CD4-positive, alpha-beta T cell treated with Interleukin-4 for 1 hour (primary cell): ENCODE measurements at regions not wholly inside any gene's neighbourhood (a gene's known extent, or its start where the extent isn't known, plus 50 kb on each side); places are given as distances from the start of the nearest gene placed in this dataset.

ENCODE experiments used
- DNase-seq, 2 donors: peaks; one replicate each; pipeline ENCODE4 v3.0.0-alpha.2; 2020 to 2022

GRCh38 chr3:168427835-168428475 is 332.2 kb upstream of the GOLIM4 start:
- DNase-seq = no peak

DNA sequence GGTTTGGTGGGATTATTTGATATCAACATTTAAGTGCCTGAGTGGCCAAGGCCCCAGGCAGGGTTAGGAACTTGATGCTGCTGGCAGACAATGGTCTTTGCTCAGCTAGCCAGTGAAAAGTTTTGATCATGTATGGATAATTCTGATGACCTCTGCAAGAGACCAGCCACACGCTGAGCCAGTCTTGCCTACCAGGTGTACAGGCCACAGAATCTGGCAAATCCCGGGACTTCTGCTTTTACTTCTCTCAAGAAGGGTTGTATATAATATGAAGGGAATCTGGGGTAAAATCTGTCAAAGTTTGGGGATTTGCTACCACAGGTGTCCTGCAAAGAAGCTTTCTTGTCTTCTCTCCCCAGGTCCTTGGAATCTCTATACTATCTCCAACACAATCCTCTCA is 331.4 kb upstream of the GOLIM4 start:
- no peak for DNase-seq

- DNase-seq = no peak
Observed at GRCh38 chr3:168425936-168426595, 330.3 kb upstream of the GOLIM4 start.

DNA sequence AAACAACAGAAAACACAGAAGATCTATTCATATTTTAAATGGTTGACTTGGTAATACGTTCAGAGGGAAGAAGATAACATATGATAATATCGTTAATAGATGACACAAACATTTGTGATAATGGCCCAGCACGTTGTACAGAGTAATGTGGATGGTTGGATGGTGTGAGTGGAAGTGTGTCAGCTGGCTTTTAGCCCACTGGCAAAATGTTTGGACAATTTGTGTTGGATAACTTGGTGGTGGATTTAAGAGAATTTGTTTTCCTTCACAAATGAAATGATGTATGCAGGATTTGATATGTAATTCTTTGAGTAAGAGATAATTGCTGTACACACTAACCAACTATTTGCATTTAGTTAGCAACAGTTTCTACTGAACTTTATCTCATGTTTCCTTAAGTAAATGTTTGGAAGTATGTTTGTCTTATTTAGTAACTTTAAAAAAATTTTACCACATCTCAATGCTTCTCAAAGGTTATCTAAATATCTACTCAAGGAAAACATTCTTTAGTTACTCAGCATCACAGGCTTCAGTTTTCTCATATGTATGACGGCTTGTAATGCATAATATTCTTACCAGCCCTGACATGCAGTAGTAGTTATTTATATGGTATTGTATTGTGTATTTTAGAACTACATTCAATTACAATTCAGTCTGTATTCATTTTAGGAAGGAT is 328.5 kb upstream of the GOLIM4 start:
- DNase-seq = no peak

GRCh38 chr3:168422843-168423242 is 327.1 kb upstream of the GOLIM4 start:
- no peak for DNase-seq

DNA sequence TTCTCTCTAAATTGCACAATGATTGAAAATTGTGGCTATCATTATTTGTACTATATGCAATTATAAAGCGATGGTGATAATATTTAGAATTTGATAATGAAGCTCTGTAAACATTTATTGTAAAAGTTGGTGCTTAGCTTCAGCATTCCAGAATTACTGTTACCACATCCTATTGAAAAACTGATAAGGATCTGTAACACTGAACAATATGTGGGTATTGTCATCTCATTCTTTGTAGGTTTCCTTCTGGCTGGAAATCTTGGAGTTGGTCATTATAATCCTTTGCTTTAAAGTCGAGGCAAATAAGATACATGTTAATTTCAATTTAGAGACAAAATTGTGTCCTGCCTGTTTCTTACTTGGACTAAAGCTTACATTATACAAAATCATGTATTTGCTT is 323.4 kb upstream of the GOLIM4 start:
- no peak for DNase-seq

- no peak for DNase-seq
Observed at GRCh38 chr3:168417016-168417415, 321.3 kb upstream of the GOLIM4 start.

DNA sequence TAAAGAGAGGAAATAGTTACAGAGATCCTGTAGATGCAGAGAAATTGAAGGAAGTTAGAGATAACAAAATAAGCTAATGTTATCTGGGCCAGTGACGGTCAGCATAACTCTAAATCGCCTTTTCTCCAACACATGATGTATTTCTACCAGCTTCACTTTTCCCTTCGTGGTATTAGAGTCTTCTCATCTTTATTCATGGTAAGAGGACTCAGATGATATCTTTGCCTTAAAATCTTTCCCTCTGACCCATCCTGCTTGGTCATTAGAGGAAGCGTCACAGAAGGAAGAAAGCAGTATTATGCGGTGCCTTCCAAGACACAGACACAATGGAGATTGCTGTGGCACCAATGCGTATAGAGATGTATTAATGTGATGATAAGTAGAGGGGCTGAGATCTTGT is 320.7 kb upstream of the GOLIM4 start:
- no peak for DNase-seq

DNA sequence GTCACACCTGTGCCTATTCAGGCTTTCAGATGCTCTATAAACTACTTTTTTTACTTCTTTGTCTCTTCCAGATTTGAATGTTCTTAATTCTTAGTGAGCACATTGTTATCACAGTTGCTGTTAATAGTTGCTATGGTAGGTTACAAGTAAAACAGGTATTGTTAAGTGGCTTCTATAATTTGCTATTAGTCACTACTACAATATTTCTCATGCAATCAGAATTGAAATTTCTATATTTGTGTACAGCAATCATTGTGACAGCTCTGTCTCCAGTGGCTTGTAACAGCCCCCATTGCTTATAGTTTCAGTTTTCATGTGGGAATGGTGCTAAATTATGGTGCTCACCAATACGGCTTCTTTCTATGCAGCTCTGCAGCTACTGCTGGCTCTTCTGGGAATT is 318.4 kb upstream of the GOLIM4 start:
- no peak for DNase-seq

DNA sequence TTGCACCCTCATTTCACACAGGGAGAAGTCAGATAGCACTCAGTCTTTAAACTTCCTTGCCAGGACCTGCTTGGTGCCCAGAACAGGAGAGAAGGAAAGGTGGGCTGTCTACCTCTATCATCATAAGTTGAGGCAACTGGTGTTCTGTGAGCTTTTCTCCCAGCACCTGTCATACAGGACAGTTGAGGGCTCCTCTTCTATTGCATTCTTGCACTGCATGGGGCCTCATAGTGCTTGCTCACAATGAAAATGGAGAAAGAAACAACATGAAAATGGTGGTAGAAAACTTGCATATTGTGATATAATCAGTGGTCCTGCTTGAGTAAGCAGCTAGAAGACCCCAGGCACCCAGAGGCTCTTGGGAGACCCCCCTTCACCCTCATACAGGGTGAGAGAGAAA is 311.7 kb upstream of the GOLIM4 start:
- DNase-seq = no peak

GRCh38 chr3:168405288-168405687 is 309.6 kb upstream of the GOLIM4 start:
- DNase-seq = no peak

DNA sequence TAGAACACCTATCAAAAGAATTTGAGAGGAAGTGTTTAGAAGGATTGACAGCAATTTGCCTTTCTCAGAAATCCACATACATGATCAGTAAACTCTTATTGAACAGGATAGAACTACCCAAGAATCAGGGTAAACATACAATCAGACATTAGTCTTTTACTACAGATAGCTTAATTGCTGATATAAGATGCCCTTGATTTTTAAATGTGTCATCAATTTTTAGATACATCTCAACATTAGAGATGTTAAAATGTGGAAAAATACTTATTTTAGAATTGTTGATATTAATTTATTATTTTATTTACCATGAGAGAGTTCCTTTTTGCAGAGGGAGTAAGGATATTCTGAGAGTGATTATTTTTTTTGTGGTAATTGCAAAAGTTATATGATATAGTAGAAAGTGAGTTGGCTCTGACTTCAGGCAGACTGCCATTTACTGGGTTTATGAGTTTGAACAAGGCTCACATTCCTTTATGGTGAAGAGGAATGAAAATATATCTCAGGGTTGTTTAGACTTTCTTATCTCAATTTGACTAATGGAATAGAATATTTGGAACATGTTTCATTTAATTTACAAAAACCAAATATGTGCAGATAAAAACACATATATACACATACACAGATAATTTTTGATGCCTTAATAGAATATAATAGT is 302.8 kb upstream of the GOLIM4 start:
- no peak for DNase-seq

GRCh38 chr3:168396861-168397260 is 301.1 kb upstream of the GOLIM4 start:
- DNase-seq = no peak

GRCh38 chr3:168395551-168395950 is 299.8 kb upstream of the GOLIM4 start:
- DNase-seq = no peak

- DNase-seq = no peak
Observed at GRCh38 chr3:168394439-168394838, 298.7 kb upstream of the GOLIM4 start.

DNA sequence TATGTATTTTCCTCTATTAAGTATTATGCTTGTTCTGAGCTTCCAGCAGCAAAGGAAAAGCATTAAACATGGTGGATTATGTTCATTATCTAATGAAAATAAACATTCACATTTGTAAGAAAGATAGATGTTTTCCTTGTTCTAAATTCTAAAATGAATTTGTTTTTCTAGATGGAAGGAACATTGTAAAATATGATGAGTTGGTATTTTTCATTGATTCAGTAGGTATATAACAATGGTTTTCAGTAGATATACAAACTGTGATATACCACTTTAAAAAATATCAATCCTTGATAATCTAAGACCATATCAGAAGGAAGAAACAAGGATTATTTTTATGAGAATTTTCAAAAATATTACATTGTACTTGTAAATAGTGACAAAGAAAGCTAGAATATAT is 290.6 kb upstream of the GOLIM4 start:
- DNase-seq = no peak

DNA sequence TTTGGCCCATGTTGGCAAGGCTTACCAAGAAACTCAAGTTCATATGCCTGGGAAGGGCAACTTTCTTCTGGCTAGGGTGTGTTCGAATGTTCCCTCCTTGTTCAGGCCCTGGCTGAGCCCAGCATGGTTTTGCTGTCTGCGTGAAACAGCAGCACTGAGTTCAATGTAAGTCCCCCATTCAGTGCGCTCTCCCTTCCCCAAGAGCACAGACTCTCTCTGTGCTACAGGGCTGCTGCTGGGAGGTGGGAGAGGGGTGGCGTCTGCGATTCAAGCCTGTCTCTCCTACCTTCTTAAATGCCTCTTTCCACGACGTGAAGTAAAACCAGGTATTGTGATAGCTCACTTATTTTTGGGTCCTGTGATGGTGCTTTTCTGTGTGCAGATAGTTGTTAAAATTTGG is 289.3 kb upstream of the GOLIM4 start:
- DNase-seq = no peak

- DNase-seq = no peak
Observed at GRCh38 chr3:168383573-168383972, 287.8 kb upstream of the GOLIM4 start.

- DNase-seq = no peak
Observed at GRCh38 chr3:168371846-168372245, 276.1 kb upstream of the GOLIM4 start.

DNA sequence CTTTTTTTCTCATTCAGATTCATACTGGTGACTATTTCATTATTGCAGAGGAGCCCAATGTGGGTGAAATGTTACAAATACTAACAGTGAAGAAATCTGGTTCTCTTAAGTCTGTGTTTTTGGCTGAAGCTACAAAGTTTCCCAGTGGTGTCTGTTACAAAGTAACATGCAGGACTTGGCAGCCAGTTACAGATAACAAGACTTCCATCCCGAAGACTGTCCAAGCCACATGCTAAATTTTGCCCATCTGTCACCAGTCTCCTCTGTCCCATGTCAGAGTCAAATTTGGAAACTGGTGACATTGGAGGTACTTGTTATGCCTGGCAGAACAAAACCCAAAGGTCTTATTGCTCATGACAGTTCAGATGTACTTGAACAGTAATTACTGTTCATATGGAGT is 269.2 kb upstream of the GOLIM4 start:
- no peak for DNase-seq

GRCh38 chr3:168362661-168363247 is 267.0 kb upstream of the GOLIM4 start:
- DNase-seq = no peak

GRCh38 chr3:168362156-168362555 is 266.4 kb upstream of the GOLIM4 start:
- DNase-seq = no peak

DNA sequence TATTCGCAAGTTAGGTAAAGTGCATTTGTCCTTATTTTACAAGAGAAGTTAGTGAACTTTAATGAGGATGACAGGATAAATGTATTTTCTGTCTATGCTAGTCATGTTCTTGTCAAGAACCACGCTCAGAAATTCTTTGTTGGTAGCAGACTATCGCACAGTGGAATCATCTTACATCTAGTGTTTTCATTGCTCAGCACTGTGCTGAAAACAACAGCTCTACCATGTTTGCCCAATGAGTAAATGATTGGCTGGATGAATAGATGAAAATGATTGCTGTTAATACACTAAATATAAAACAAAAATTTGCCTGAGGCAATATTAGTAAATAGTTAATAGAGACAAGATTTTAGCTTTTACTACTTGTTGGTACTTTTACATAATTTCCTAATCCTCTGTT is 265.3 kb upstream of the GOLIM4 start:
- no peak for DNase-seq
